SK-N-SH (cell line): ENCODE measurements at regions not wholly inside any gene's neighbourhood (a gene's known extent, or its start where the extent isn't known, plus 50 kb on each side); places are given as distances from the start of the nearest gene placed in this dataset.

Experiments used
- EP300 ChIP-seq, 2 experiments: IDR thresholded peaks; 2 replicates each; pipeline versions ENCODE4 v1.4.0 to v1.6.1; 2012; ENCODE audit warnings: borderline replicate concordance in 1 of 2, low read depth in 1 of 2, low read length in 1 of 2
- EZH2phosphoT487 ChIP-seq: fragments of 200-600 bp; sonication (generic); IDR thresholded peaks from 2 replicates; pipeline ENCODE4 v1.6.1; 2017; ENCODE audit warnings: low read depth, mixed run types, mild to moderate bottlenecking, antibody characterized with exemption, moderate library complexity, borderline replicate concordance
- FOXJ3 ChIP-seq: sonication (generic); formaldehyde crosslinking; IDR thresholded peaks from 2 replicates; pipeline ENCODE4 v1.5.1; 2020; ENCODE audit warnings: mild to moderate bottlenecking, missing genetic modification reagents
- FOXM1 ChIP-seq: IDR thresholded peaks from 2 replicates; pipeline ENCODE4 v1.4.0; 2012; ENCODE audit warnings: low read depth, mild to moderate bottlenecking
- JUND ChIP-seq: IDR thresholded peaks from 2 replicates; pipeline ENCODE4 v1.4.0; 2012
- NFIC ChIP-seq: IDR thresholded peaks from 2 replicates; pipeline ENCODE4 v1.4.0; 2012; ENCODE audit warnings: borderline replicate concordance
- POLR2AphosphoS5 ChIP-seq: IDR thresholded peaks from 2 replicates; pipeline ENCODE4 v1.6.1; 2012; ENCODE audit warnings: low read depth, low read length
- RFX5 ChIP-seq: IDR thresholded peaks from 2 replicates; pipeline ENCODE4 v1.6.1; 2012; ENCODE audit warnings: mild to moderate bottlenecking, improper control_type of control experiment, low read length
- SIN3A ChIP-seq: IDR thresholded peaks from 2 replicates; pipeline ENCODE4 v1.6.1; 2012; ENCODE audit warnings: low read depth, mild to moderate bottlenecking, low read length, moderate library complexity, borderline replicate concordance
- TCF12 ChIP-seq: IDR thresholded peaks from 2 replicates; pipeline ENCODE4 v1.4.0; 2012
- TF ChIP-seq, protein P1 (sequence below): fragments of 200-600 bp; sonication (generic); IDR thresholded peaks from 2 replicates; pipeline ENCODE4 v1.6.1; 2017; ENCODE audit warnings: antibody characterized with exemption, mild to moderate bottlenecking, moderate library complexity
- TF ChIP-seq, protein P2 (sequence below): IDR thresholded peaks from 2 replicates; pipeline ENCODE4 v1.6.1; 2012; ENCODE audit warnings: mild to moderate bottlenecking, low read depth, low read length, moderate library complexity
- TF ChIP-seq, protein P3 (sequence below): fragments of 150-350 bp; IDR thresholded peaks from 2 replicates; pipeline ENCODE4 v1.6.1; 2017; ENCODE audit warnings: antibody characterized with exemption, low read length, low read depth, borderline replicate concordance
- TF ChIP-seq, protein P4 (sequence below): IDR thresholded peaks from 2 replicates; pipeline ENCODE4 v1.4.0; 2012; ENCODE audit warnings: low read depth, borderline replicate concordance

DNA sequence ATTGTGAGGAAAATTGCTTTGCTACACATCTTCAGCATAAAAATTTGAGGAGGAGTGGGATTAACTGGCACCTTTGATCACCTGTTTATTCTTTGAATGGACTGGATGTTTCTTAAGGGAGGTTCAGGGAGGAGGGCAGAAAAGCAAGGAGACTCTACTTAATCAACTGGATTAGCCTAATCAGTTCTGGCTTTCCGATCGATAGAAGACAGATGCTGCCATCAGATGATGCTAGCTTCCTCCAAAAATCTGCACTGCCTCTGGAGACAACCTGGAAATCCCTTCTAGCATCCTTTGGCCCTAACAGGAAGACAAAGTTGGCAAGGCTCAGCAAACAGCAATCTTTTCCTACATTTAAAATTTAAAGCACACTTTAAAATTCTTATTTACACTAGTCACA is 197.8 kb downstream of the EBLN2 start:
- no peak for TF ChIP-seq RFX5
- TF ChIP-seq, protein P1, sequence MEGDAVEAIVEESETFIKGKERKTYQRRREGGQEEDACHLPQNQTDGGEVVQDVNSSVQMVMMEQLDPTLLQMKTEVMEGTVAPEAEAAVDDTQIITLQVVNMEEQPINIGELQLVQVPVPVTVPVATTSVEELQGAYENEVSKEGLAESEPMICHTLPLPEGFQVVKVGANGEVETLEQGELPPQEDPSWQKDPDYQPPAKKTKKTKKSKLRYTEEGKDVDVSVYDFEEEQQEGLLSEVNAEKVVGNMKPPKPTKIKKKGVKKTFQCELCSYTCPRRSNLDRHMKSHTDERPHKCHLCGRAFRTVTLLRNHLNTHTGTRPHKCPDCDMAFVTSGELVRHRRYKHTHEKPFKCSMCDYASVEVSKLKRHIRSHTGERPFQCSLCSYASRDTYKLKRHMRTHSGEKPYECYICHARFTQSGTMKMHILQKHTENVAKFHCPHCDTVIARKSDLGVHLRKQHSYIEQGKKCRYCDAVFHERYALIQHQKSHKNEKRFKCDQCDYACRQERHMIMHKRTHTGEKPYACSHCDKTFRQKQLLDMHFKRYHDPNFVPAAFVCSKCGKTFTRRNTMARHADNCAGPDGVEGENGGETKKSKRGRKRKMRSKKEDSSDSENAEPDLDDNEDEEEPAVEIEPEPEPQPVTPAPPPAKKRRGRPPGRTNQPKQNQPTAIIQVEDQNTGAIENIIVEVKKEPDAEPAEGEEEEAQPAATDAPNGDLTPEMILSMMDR, result no peak
- no peak for TF ChIP-seq NFIC
- no peak for TF ChIP-seq POLR2AphosphoS5
- TF ChIP-seq EP300 (IDR thresholded peaks at IDR 0.05; ENCODE audit: borderline replicate concordance in 1 of 2, low read depth in 1 of 2, low read length in 1 of 2), result no peak
- TF ChIP-seq, protein P2, sequence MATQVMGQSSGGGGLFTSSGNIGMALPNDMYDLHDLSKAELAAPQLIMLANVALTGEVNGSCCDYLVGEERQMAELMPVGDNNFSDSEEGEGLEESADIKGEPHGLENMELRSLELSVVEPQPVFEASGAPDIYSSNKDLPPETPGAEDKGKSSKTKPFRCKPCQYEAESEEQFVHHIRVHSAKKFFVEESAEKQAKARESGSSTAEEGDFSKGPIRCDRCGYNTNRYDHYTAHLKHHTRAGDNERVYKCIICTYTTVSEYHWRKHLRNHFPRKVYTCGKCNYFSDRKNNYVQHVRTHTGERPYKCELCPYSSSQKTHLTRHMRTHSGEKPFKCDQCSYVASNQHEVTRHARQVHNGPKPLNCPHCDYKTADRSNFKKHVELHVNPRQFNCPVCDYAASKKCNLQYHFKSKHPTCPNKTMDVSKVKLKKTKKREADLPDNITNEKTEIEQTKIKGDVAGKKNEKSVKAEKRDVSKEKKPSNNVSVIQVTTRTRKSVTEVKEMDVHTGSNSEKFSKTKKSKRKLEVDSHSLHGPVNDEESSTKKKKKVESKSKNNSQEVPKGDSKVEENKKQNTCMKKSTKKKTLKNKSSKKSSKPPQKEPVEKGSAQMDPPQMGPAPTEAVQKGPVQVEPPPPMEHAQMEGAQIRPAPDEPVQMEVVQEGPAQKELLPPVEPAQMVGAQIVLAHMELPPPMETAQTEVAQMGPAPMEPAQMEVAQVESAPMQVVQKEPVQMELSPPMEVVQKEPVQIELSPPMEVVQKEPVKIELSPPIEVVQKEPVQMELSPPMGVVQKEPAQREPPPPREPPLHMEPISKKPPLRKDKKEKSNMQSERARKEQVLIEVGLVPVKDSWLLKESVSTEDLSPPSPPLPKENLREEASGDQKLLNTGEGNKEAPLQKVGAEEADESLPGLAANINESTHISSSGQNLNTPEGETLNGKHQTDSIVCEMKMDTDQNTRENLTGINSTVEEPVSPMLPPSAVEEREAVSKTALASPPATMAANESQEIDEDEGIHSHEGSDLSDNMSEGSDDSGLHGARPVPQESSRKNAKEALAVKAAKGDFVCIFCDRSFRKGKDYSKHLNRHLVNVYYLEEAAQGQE, result no peak
- TF ChIP-seq, protein P3, sequence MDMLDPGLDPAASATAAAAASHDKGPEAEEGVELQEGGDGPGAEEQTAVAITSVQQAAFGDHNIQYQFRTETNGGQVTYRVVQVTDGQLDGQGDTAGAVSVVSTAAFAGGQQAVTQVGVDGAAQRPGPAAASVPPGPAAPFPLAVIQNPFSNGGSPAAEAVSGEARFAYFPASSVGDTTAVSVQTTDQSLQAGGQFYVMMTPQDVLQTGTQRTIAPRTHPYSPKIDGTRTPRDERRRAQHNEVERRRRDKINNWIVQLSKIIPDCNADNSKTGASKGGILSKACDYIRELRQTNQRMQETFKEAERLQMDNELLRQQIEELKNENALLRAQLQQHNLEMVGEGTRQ, result no peak
- TF ChIP-seq, protein P4, sequence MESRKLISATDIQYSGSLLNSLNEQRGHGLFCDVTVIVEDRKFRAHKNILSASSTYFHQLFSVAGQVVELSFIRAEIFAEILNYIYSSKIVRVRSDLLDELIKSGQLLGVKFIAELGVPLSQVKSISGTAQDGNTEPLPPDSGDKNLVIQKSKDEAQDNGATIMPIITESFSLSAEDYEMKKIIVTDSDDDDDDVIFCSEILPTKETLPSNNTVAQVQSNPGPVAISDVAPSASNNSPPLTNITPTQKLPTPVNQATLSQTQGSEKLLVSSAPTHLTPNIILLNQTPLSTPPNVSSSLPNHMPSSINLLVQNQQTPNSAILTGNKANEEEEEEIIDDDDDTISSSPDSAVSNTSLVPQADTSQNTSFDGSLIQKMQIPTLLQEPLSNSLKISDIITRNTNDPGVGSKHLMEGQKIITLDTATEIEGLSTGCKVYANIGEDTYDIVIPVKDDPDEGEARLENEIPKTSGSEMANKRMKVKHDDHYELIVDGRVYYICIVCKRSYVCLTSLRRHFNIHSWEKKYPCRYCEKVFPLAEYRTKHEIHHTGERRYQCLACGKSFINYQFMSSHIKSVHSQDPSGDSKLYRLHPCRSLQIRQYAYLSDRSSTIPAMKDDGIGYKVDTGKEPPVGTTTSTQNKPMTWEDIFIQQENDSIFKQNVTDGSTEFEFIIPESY, result no peak
- no peak for TF ChIP-seq JUND
- no peak for TF ChIP-seq EZH2phosphoT487
- TF ChIP-seq FOXM1, result no peak
- no peak for TF ChIP-seq SIN3A
- TF ChIP-seq TCF12, result no peak
- no peak for TF ChIP-seq FOXJ3
